ENCODE measurements at regions not wholly inside any gene's neighbourhood (a gene's known extent, or its start where the extent isn't known, plus 50 kb on each side); places are given as distances from the start of the nearest gene placed in this dataset.

- no peak for FAIRE-seq
- no peak overlapping the region for H3K4me2 ChIP-seq (ENCODE audit: control insufficient read depth, insufficient read depth)
- H3K36me3 ChIP-seq (ENCODE audit: control insufficient read depth in 2 of 2, insufficient read depth in 2 of 2, low read length in 1 of 2), result no peaks in the 10 kb centered on the region
- TF ChIP-seq POLR2AphosphoS5 (IDR thresholded peaks at IDR 0.05; ENCODE audit: low read length) (no peak), SREBF1 (IDR thresholded peaks at IDR 0.05; ENCODE audit: low read length) (no peak), SMAD1 (IDR thresholded peaks at IDR 0.05; ENCODE audit: low read depth, partially characterized antibody) (no peak)
- no peaks in the 10 kb centered on the region for H4K20me1 ChIP-seq (ENCODE audit: control insufficient read depth, insufficient read depth)
- RAD21 ChIA-PET (ENCODE audit: unreplicated experiment), result no interaction called here
- no peak overlapping the region for H2AFZ ChIP-seq (ENCODE audit: control insufficient read depth, low read depth, low read length)
- in situ Hi-C loops (cut with MboI), result no loop called here
- no peak overlapping the region for H3K27ac ChIP-seq (ENCODE audit: control insufficient read depth, insufficient read depth)
- intact Hi-C loops (cut with micrococcal nuclease; ENCODE audit: unreplicated experiment), result no loop called here
- H3K4me3 ChIP-seq, result no peak overlapping the region
- BruUV-seq (replicated peaks), result no TSS peak
- no peaks in the 10 kb centered on the region for H3K27me3 ChIP-seq (replicated peaks in 1 of 2; ENCODE audit: control insufficient read depth in 2 of 2, insufficient read depth in 2 of 2, low read length in 1 of 2)
- DNase-seq (ENCODE audit: low read depth, low spot score), result no peak
- POLR2A ChIA-PET, result no interaction called here
- CTCF ChIA-PET, result interaction anchor here (0.6 kb wide), 1 partner anchor 9 kb away, joined by 3 read pairs; no protein-coding TSS in a partner anchor
- SMC1A ChIA-PET (ENCODE audit: uncharacterized antibody, unreplicated experiment), result no interaction called here
- no peaks in the 10 kb centered on the region for H3K4me1 ChIP-seq (ENCODE audit: control insufficient read depth, insufficient read depth, low read length)
- no peak overlapping the region for H3K9ac ChIP-seq (ENCODE audit: control insufficient read depth, insufficient read depth, low read length)
- WGBS (ENCODE audit: insufficient coverage, insufficient replicate concordance, low lambda C conversion rate, missing lambda C conversion rate), result 57% methylated on average over 9 of the region's 9 CpGs
- H3K79me2 ChIP-seq (ENCODE audit: control insufficient read depth, insufficient read depth, low read length), result no peaks in the 10 kb centered on the region
- H3K9me3 ChIP-seq (replicated peaks; ENCODE audit: control insufficient read depth, insufficient read depth, low read length), result no peaks in the 10 kb centered on the region
- no peak for ATAC-seq
These were observed 100.5 kb upstream of the NECTIN3 start for GRCh38 chr3:110971010-110971601.

GRCh38 chr3:110973263-110973895, 98.2 kb upstream of the NECTIN3 start:
- H3K27ac ChIP-seq (ENCODE audit: control insufficient read depth, insufficient read depth), result no peak overlapping the region
- intact Hi-C loops (cut with micrococcal nuclease; ENCODE audit: unreplicated experiment), result no loop called here
- FAIRE-seq (no peak), ATAC-seq (no peak), DNase-seq (ENCODE audit: low read depth, low spot score) (no peak)
- ChIA-PET POLR2A (no interaction called here), CTCF (no interaction called here), RAD21 (ENCODE audit: unreplicated experiment) (no interaction called here), SMC1A (ENCODE audit: uncharacterized antibody, unreplicated experiment) (no interaction called here)
- no peak overlapping the region for H3K4me3 ChIP-seq
- no peak overlapping the region for H3K4me2 ChIP-seq (ENCODE audit: control insufficient read depth, insufficient read depth)
- H2AFZ ChIP-seq (ENCODE audit: control insufficient read depth, low read depth, low read length), result no peak overlapping the region
- in situ Hi-C loops (cut with MboI), result no loop called here
- H3K9me3 ChIP-seq (replicated peaks; ENCODE audit: control insufficient read depth, insufficient read depth, low read length), result no peaks in the 10 kb centered on the region
- no peaks in the 10 kb centered on the region for H4K20me1 ChIP-seq (ENCODE audit: control insufficient read depth, insufficient read depth)
- H3K4me1 ChIP-seq (ENCODE audit: control insufficient read depth, insufficient read depth, low read length), result no peaks in the 10 kb centered on the region
- H3K9ac ChIP-seq (ENCODE audit: control insufficient read depth, insufficient read depth, low read length), result no peak overlapping the region
- TF ChIP-seq EZH2 (IDR thresholded peaks at IDR 0.05; ENCODE audit: borderline replicate concordance, control insufficient read depth, low read depth, low read length) (no peak), POLR2AphosphoS5 (IDR thresholded peaks at IDR 0.05; ENCODE audit: low read length) (no peak), ZNF274 (IDR thresholded peaks at IDR 0.05; ENCODE audit: insufficient read depth, insufficient read length) (no peak), ZSCAN29 (IDR thresholded peaks at IDR 0.05) (no peak), PAX5 (IDR thresholded peaks at IDR 0.05; ENCODE audit: borderline replicate concordance, low read depth, low read length) (no peak), CREM (IDR thresholded peaks at IDR 0.05; ENCODE audit: low read depth) (no peak), ASH2L (IDR thresholded peaks at IDR 0.05; ENCODE audit: borderline replicate concordance, low read depth) (no peak), TCF7 (IDR thresholded peaks at IDR 0.05; ENCODE audit: borderline replicate concordance) (no peak), NFYB (IDR thresholded peaks at IDR 0.05; ENCODE audit: insufficient read depth, low read depth, low read length) (no peak), SMARCA5 (IDR thresholded peaks at IDR 0.05) (no peak), PAX8 (IDR thresholded peaks at IDR 0.05) (no peak), FOXM1 (IDR thresholded peaks at IDR 0.05; ENCODE audit: low read depth, low read length) (no peak)
- H3K27me3 ChIP-seq (replicated peaks in 1 of 2; ENCODE audit: control insufficient read depth in 2 of 2, insufficient read depth in 2 of 2, low read length in 1 of 2), result no peaks in the 10 kb centered on the region
- WGBS (ENCODE audit: insufficient coverage, insufficient replicate concordance, low lambda C conversion rate, missing lambda C conversion rate), result 0% methylated on average over 2 of the region's 2 CpGs
- BruUV-seq (replicated peaks), result no TSS peak
- H3K36me3 ChIP-seq (ENCODE audit: control insufficient read depth in 2 of 2, insufficient read depth in 2 of 2, low read length in 1 of 2), result no peaks in the 10 kb centered on the region
- no peaks in the 10 kb centered on the region for H3K79me2 ChIP-seq (ENCODE audit: control insufficient read depth, insufficient read depth, low read length)

Data from GM12878 (cell line).